ENCODE measurements at regions not wholly inside any gene's neighbourhood (a gene's known extent, or its start where the extent isn't known, plus 50 kb on each side); places are given as distances from the start of the nearest gene placed in this dataset.

DNA sequence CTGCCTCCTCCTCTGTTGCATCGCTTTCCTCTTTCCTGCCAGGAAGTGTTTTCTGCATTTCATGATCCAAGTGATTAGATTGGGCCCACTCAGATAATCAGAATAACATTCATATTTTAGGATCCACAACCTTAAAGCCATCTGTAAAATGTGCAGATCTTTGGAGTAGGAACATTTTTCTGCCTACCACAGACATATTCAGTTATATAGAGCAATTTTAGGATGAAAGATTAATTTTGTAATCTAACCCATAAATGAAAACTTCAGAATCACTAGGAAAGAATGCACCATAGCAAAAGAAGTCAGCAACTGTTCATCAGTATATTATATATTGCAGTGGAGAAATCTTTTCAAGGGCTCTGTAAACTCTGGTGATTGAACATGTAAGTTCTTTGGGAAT is 659.9 kb upstream of the LUZP2 start:
- no peak for DNase-seq
- Histone ChIP-seq H3K4me1 (no peaks in the 10 kb centered on the region), H3K27ac (replicated peaks) (no peak overlapping the region), H3K27me3 (ENCODE audit: low read depth) (no peaks in the 10 kb centered on the region), H3K4me3 (no peak overlapping the region), H3K36me3 (no peaks in the 10 kb centered on the region), H3K9me3 (replicated peaks) (peaks cover 6% of the 10 kb centered on the region)
- intact Hi-C loops (cut with micrococcal nuclease): no loop called here
- TF ChIP-seq, protein P1, sequence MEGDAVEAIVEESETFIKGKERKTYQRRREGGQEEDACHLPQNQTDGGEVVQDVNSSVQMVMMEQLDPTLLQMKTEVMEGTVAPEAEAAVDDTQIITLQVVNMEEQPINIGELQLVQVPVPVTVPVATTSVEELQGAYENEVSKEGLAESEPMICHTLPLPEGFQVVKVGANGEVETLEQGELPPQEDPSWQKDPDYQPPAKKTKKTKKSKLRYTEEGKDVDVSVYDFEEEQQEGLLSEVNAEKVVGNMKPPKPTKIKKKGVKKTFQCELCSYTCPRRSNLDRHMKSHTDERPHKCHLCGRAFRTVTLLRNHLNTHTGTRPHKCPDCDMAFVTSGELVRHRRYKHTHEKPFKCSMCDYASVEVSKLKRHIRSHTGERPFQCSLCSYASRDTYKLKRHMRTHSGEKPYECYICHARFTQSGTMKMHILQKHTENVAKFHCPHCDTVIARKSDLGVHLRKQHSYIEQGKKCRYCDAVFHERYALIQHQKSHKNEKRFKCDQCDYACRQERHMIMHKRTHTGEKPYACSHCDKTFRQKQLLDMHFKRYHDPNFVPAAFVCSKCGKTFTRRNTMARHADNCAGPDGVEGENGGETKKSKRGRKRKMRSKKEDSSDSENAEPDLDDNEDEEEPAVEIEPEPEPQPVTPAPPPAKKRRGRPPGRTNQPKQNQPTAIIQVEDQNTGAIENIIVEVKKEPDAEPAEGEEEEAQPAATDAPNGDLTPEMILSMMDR (IDR thresholded peaks at IDR 0.05; ENCODE audit: borderline replicate concordance): no peak

DNA sequence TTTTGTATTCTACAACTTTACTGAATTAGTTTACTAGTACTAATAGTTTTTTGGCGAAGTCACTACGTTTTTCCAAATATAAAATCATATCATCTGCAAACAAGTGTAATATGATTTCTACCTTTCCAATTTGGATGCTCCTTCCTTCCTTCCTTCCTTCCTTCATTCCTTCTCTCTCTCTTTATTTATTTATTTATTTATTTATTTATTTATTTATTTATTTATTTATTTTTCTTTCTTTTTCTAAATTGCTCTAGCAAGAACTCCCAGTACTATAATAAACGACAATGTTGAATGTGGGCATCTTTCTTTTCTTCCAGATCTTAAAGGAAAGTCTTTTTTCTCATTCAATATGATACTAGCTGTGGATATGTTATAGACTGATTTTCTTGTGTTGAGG is 656.0 kb upstream of the LUZP2 start:
- no peaks in the 10 kb centered on the region for H3K4me1 ChIP-seq
- H3K27me3 ChIP-seq (ENCODE audit: low read depth): no peaks in the 10 kb centered on the region
- H3K9me3 ChIP-seq (replicated peaks): peaks cover 22% of the 10 kb centered on the region
- H3K4me3 ChIP-seq: no peak overlapping the region
- no peak overlapping the region for H3K27ac ChIP-seq (replicated peaks)
- TF ChIP-seq, protein P1 (IDR thresholded peaks at IDR 0.05; ENCODE audit: borderline replicate concordance): no peak
- no peak for DNase-seq
- intact Hi-C loops (cut with micrococcal nuclease): no loop called here
- H3K36me3 ChIP-seq: no peaks in the 10 kb centered on the region

DNA sequence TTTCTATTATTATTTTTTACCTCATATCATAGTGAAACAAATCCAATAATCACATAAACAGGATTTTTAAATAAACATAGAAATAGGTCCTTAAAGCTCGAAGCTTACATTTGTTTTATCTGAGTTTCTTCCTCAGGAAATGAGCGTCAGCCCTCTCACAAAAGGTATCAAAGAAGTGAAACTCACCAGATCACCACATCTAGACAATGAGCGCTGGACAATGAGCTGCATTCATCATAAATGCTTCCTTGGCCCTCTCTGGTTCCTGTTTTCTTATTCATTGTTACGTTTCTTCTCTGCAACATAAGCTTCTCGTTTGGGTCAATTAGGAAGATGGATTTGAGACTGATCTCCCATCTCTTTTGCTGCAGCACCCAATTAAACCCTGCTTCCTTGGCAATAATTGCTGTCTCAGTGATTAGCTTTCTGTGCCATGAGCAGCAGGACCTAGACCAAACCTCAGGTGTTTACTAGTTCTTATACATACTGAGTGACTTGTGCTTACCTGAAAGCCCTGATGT is 649.9 kb upstream of the LUZP2 start:
- DNase-seq: no peak
- TF ChIP-seq, protein P1 (IDR thresholded peaks at IDR 0.05; ENCODE audit: borderline replicate concordance): no peak
- Histone ChIP-seq H3K9me3 (replicated peaks) (peaks cover 16% of the 10 kb centered on the region), H3K4me3 (no peak overlapping the region), H3K27me3 (ENCODE audit: low read depth) (no peaks in the 10 kb centered on the region), H3K27ac (replicated peaks) (no peak overlapping the region), H3K4me1 (no peaks in the 10 kb centered on the region), H3K36me3 (no peaks in the 10 kb centered on the region)
- intact Hi-C loops (cut with micrococcal nuclease): no loop called here

DNA sequence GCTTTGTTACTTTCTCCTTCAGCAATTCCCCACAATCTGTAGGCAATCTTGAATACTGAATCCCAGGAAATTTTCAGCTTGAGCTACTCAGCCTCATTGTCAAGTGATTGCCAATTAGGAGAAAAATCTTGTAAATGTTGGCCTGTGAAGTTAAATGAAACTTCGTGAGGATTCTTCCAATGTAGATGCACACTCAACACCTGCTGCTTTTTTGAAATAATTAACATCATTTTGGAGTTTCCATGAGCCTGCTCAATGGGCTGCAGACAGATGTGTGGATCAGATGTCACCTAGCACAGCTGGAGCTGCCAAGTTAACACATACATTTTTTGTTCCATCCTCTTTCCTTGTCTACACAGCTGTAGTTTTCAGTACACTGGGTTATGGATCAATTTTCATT is 645.6 kb upstream of the LUZP2 start:
- Histone ChIP-seq H3K9me3 (replicated peaks) (no peaks in the 10 kb centered on the region), H3K27me3 (ENCODE audit: low read depth) (no peaks in the 10 kb centered on the region), H3K4me1 (no peaks in the 10 kb centered on the region), H3K4me3 (no peak overlapping the region), H3K27ac (replicated peaks) (no peak overlapping the region), H3K36me3 (no peaks in the 10 kb centered on the region)
- TF ChIP-seq, protein P1 (IDR thresholded peaks at IDR 0.05; ENCODE audit: borderline replicate concordance): no peak
- intact Hi-C loops (cut with micrococcal nuclease): no loop called here
- DNase-seq: no peak

DNA sequence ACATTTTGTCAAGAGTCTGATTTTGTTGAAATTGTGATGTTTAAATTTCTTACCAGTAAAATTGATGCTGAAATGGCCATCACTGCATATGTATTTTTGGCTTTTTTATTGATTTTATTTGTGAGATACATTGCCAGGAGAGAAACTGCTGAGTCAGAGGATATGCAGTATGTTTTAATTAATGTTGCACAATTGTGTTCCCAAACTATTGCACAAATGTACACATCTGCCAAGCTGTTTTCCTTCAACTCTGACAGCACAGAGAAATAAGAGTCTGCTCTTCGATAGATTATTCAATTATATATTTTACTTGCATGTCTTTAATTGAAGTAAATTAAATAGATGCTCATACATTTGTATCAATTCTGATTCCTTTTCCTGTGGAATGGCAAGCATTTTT is 640.2 kb upstream of the LUZP2 start:
- no peaks in the 10 kb centered on the region for H3K4me1 ChIP-seq
- TF ChIP-seq, protein P1 (IDR thresholded peaks at IDR 0.05; ENCODE audit: borderline replicate concordance): no peak
- H3K4me3 ChIP-seq: no peak overlapping the region
- H3K27me3 ChIP-seq (ENCODE audit: low read depth): no peaks in the 10 kb centered on the region
- no peak overlapping the region for H3K27ac ChIP-seq (replicated peaks)
- DNase-seq: no peak
- peaks cover 10% of the 10 kb centered on the region for H3K9me3 ChIP-seq (replicated peaks)
- H3K36me3 ChIP-seq: no peaks in the 10 kb centered on the region
- intact Hi-C loops (cut with micrococcal nuclease): no loop called here

DNA sequence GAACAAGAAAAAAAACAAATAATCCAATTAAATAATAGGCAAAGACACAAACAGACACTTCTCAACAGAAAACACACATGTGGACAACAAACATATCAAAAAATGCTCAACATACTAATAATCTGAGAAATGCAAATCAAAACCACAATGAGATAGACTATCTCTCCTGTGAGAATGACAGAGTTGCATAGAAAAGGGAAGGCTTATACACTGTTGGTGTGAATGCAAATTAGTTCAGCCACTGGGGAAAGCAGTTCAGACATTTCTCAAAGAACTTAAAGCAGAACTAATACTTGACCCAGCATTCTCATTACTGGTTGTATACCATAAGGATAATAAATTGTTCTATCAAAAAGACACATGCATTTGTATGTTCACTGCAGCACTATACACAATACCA is 637.8 kb upstream of the LUZP2 start:
- no peak overlapping the region for H3K27ac ChIP-seq (replicated peaks)
- no peaks in the 10 kb centered on the region for H3K36me3 ChIP-seq
- H3K9me3 ChIP-seq (replicated peaks): peaks cover 10% of the 10 kb centered on the region
- no peaks in the 10 kb centered on the region for H3K4me1 ChIP-seq
- no peak overlapping the region for H3K4me3 ChIP-seq
- TF ChIP-seq, protein P1 (IDR thresholded peaks at IDR 0.05; ENCODE audit: borderline replicate concordance): no peak
- intact Hi-C loops (cut with micrococcal nuclease): no loop called here
- H3K27me3 ChIP-seq (ENCODE audit: low read depth): no peaks in the 10 kb centered on the region
- no peak for DNase-seq
